ENCODE measurements at regions not wholly inside any gene's neighbourhood (a gene's known extent, or its start where the extent isn't known, plus 50 kb on each side); places are given as distances from the start of the nearest gene placed in this dataset.

GRCh38 chrX:1134976-1135375 is 77.5 kb downstream of the CRLF2 start:
- TF ChIP-seq CTCF (conservative IDR thresholded peaks at IDR 0.05; ENCODE audit: low read depth, low read length): no peak
- no peak for TF ChIP-seq EZH2 (IDR thresholded peaks at IDR 0.05; ENCODE audit: borderline replicate concordance, low read depth, low read length, poor library complexity, severe bottlenecking)

Measured in A673 (cell line).